ENCODE measurements at regions not wholly inside any gene's neighbourhood (a gene's known extent, or its start where the extent isn't known, plus 50 kb on each side); places are given as distances from the start of the nearest gene placed in this dataset.

GRCh38 chr12:97272471-97272870 is 190.1 kb upstream of the RMST start:
- H3K27me3 Mint-ChIP-seq (ENCODE audit: low read depth in 3 of 3): peaks cover 2 to 6% (median 5%) of the 10 kb centered on the region in 3 donors
- H3K9ac ChIP-seq (ENCODE audit: insufficient read depth, low read length, poor library complexity, severe bottlenecking): no peak overlapping the region
- H3K79me2 ChIP-seq (ENCODE audit: insufficient read depth, low read length): no peaks in the 10 kb centered on the region
- H3K4me1 Mint-ChIP-seq: no peaks in the 10 kb centered on the region
- H4K20me1 ChIP-seq (ENCODE audit: insufficient read depth, low read length): no peaks in the 10 kb centered on the region
- no peaks in the 10 kb centered on the region for H3K36me3 ChIP-seq (replicated peaks in 1 of 2; ENCODE audit: control insufficient read depth in 1 of 2, insufficient read depth in 2 of 2, low read length in 2 of 2)
- intact Hi-C loops (cut with micrococcal nuclease): no loop called here
- H2AFZ ChIP-seq (ENCODE audit: insufficient read depth, low read depth, low read length, poor library complexity, severe bottlenecking): no peak overlapping the region
- H3K9me3 ChIP-seq (replicated peaks in 1 of 2; ENCODE audit: control insufficient read depth in 1 of 2, insufficient read depth in 1 of 2, low read length in 2 of 2): peaks cover 0 to 3% of the 10 kb centered on the region in 2 donors
- no peak overlapping the region for H3K27ac Mint-ChIP-seq
- no peaks in the 10 kb centered on the region for H3K4me1 ChIP-seq (ENCODE audit: control insufficient read depth in 1 of 2, insufficient read depth in 2 of 2, low read length in 2 of 2)
- H3K4me3 Mint-ChIP-seq: no peak overlapping the region
- no peak overlapping the region for H3K27ac ChIP-seq (ENCODE audit: low read depth in 1 of 2, low read length in 2 of 2)
- no peak for DNase-seq
- H3K4me2 ChIP-seq (replicated peaks; ENCODE audit: extremely low read depth, low read length, poor library complexity, severe bottlenecking): no peak overlapping the region
- TF ChIP-seq CTCF (IDR thresholded peaks at IDR 0.05): no peak
- H3K4me3 ChIP-seq (replicated peaks in 1 of 3; ENCODE audit: low read depth in 2 of 3, low read length in 3 of 3): no peak overlapping the region
- H3K9me3 Mint-ChIP-seq: peaks cover 0 to 2% (median 0%) of the 10 kb centered on the region in 7 donors
- H3K27me3 ChIP-seq (ENCODE audit: control insufficient read depth in 2 of 2, insufficient read depth in 2 of 2, low read length in 2 of 2): no peaks in the 10 kb centered on the region
- no peaks in the 10 kb centered on the region for H3K36me3 Mint-ChIP-seq

- Mint-ChIP-seq H3K36me3 (no peaks in the 10 kb centered on the region), H3K27me3 (ENCODE audit: low read depth in 3 of 3) (peaks cover 2 to 6% (median 6%) of the 10 kb centered on the region in 3 donors), H3K4me1 (no peaks in the 10 kb centered on the region), H3K9me3 (peaks cover 0 to 1% (median 0%) of the 10 kb centered on the region in 7 donors), H3K4me3 (no peak overlapping the region), H3K27ac (no peak overlapping the region)
- H3K27ac ChIP-seq (ENCODE audit: low read depth in 1 of 2, low read length in 2 of 2): no peak overlapping the region
- no peaks in the 10 kb centered on the region for H3K4me1 ChIP-seq (ENCODE audit: control insufficient read depth in 1 of 2, insufficient read depth in 2 of 2, low read length in 2 of 2)
- no peaks in the 10 kb centered on the region for H3K36me3 ChIP-seq (replicated peaks in 1 of 2; ENCODE audit: control insufficient read depth in 1 of 2, insufficient read depth in 2 of 2, low read length in 2 of 2)
- H3K27me3 ChIP-seq (ENCODE audit: control insufficient read depth in 2 of 2, insufficient read depth in 2 of 2, low read length in 2 of 2): no peaks in the 10 kb centered on the region
- no peak for DNase-seq
- H3K4me3 ChIP-seq (replicated peaks in 1 of 3; ENCODE audit: low read depth in 2 of 3, low read length in 3 of 3): no peak overlapping the region
- H3K9me3 ChIP-seq (replicated peaks in 1 of 2; ENCODE audit: control insufficient read depth in 1 of 2, insufficient read depth in 1 of 2, low read length in 2 of 2): peaks cover 0 to 3% of the 10 kb centered on the region in 2 donors
- H3K79me2 ChIP-seq (ENCODE audit: insufficient read depth, low read length): no peaks in the 10 kb centered on the region
- H3K4me2 ChIP-seq (replicated peaks; ENCODE audit: extremely low read depth, low read length, poor library complexity, severe bottlenecking): no peak overlapping the region
- intact Hi-C loops (cut with micrococcal nuclease): no loop called here
- no peak overlapping the region for H2AFZ ChIP-seq (ENCODE audit: insufficient read depth, low read depth, low read length, poor library complexity, severe bottlenecking)
- WGBS (ENCODE audit: insufficient coverage): no CpG with 5 or more reads among the region's 2 CpGs
- no peaks in the 10 kb centered on the region for H4K20me1 ChIP-seq (ENCODE audit: insufficient read depth, low read length)
- H3K9ac ChIP-seq (ENCODE audit: insufficient read depth, low read length, poor library complexity, severe bottlenecking): no peak overlapping the region
- no peak for TF ChIP-seq CTCF (IDR thresholded peaks at IDR 0.05)
Observed at GRCh38 chr12:97274386-97274785, 188.2 kb upstream of the RMST start.
